ENCODE measurements at regions not wholly inside any gene's neighbourhood (a gene's known extent, or its start where the extent isn't known, plus 50 kb on each side); places are given as distances from the start of the nearest gene placed in this dataset.
"Not testable (repeated sequence)": the region's sequence is repeated elsewhere in the genome, so short reads cannot be mapped to it uniquely, and the experiment has no call there.

- peaks cover 2 to 17% of the 10 kb centered on the region in 2 donors for H3K9me3 Mint-ChIP-seq
- no peaks in the 10 kb centered on the region for H3K9me3 ChIP-seq (ENCODE audit: control insufficient read depth, insufficient read depth, low read length)
Measured at GRCh38 chr4:33785843-33786242, 2458.5 kb downstream of the ARAP2 start.

GRCh38 chr4:33802578-33802977 lies 2441.7 kb downstream of the ARAP2 start:
- no CpG with 5 or more reads among the region's 2 CpGs for WGBS (ENCODE audit: insufficient coverage)
- Mint-ChIP-seq H3K27ac (no peak overlapping the region), H3K9me3 (peaks cover 14 to 18% of the 10 kb centered on the region in 2 donors), H3K4me1 (no peaks in the 10 kb centered on the region), H3K36me3 (no peaks in the 10 kb centered on the region), H3K4me3 (no peak overlapping the region), H3K27me3 (ENCODE audit: low read depth in 2 of 2) (no peaks in the 10 kb centered on the region)
- ATAC-seq (no peak), DNase-seq (no peak)
- Histone ChIP-seq H3K27me3 (ENCODE audit: control insufficient read depth, insufficient read depth, low read length) (no peaks in the 10 kb centered on the region), H3K27ac (ENCODE audit: low read length) (no peak overlapping the region), H3K4me3 (ENCODE audit: low read length) (no peak overlapping the region), H3K4me1 (ENCODE audit: control insufficient read depth, insufficient read depth, low read length) (no peaks in the 10 kb centered on the region), H3K9me3 (ENCODE audit: control insufficient read depth, insufficient read depth, low read length) (no peaks in the 10 kb centered on the region), H3K36me3 (ENCODE audit: control insufficient read depth, insufficient read depth, low read length) (no peaks in the 10 kb centered on the region)
- TF ChIP-seq CTCF (IDR thresholded peaks at IDR 0.05), result no peak
- intact Hi-C loops (cut with micrococcal nuclease), result no loop called here

More at GRCh38 chr4:33785843-33786242, 2458.5 kb downstream of the ARAP2 start:
- Histone ChIP-seq H3K36me3 (ENCODE audit: control insufficient read depth, insufficient read depth, low read length) (no peaks in the 10 kb centered on the region), H3K27me3 (ENCODE audit: control insufficient read depth, insufficient read depth, low read length) (no peaks in the 10 kb centered on the region), H3K27ac (ENCODE audit: low read length) (no peak overlapping the region), H3K4me3 (ENCODE audit: low read length) (no peak overlapping the region), H3K4me1 (ENCODE audit: control insufficient read depth, insufficient read depth, low read length) (no peaks in the 10 kb centered on the region)
- no peak for TF ChIP-seq CTCF (IDR thresholded peaks at IDR 0.05)
- Mint-ChIP-seq H3K27ac (no peak overlapping the region), H3K4me3 (no peak overlapping the region), H3K27me3 (ENCODE audit: low read depth in 2 of 2) (no peaks in the 10 kb centered on the region), H3K36me3 (peaks cover 7% of the 10 kb centered on the region), H3K4me1 (no peaks in the 10 kb centered on the region)
- no CpG with 5 or more reads among the region's 2 CpGs for WGBS (ENCODE audit: insufficient coverage)
- intact Hi-C loops (cut with micrococcal nuclease), result no loop called here
- ATAC-seq, result no peak
- no peak for DNase-seq

GRCh38 chr4:33825685-33826084 lies 2418.6 kb downstream of the ARAP2 start:
- Histone ChIP-seq H3K9me3 (ENCODE audit: control insufficient read depth, insufficient read depth, low read length) (no peaks in the 10 kb centered on the region), H3K27ac (ENCODE audit: low read length) (no peak overlapping the region), H3K27me3 (ENCODE audit: control insufficient read depth, insufficient read depth, low read length) (no peaks in the 10 kb centered on the region), H3K36me3 (ENCODE audit: control insufficient read depth, insufficient read depth, low read length) (no peaks in the 10 kb centered on the region), H3K4me1 (ENCODE audit: control insufficient read depth, insufficient read depth, low read length) (no peaks in the 10 kb centered on the region), H3K4me3 (ENCODE audit: low read length) (no peak overlapping the region)
- intact Hi-C loops (cut with micrococcal nuclease), result no loop called here
- TF ChIP-seq CTCF (IDR thresholded peaks at IDR 0.05), result no peak
- no peaks in the 10 kb centered on the region for H3K4me1 Mint-ChIP-seq
- DNase-seq (no peak), ATAC-seq (no peak)
- no peak overlapping the region for H3K4me3 Mint-ChIP-seq
- H3K27ac Mint-ChIP-seq, result no peak overlapping the region
- no peaks in the 10 kb centered on the region for H3K27me3 Mint-ChIP-seq (ENCODE audit: low read depth in 2 of 2)
- H3K36me3 Mint-ChIP-seq, result no peaks in the 10 kb centered on the region
- peaks cover 17 to 24% of the 10 kb centered on the region in 2 donors for H3K9me3 Mint-ChIP-seq

GRCh38 chr4:33829356-33829755 lies 2415.0 kb downstream of the ARAP2 start:
- WGBS (ENCODE audit: insufficient coverage), result no CpG with 5 or more reads among the region's 1 CpG
- H3K36me3 ChIP-seq (ENCODE audit: control insufficient read depth, insufficient read depth, low read length); H3K4me3 ChIP-seq (ENCODE audit: low read length); H3K4me1 Mint-ChIP-seq; ATAC-seq; H3K27me3 Mint-ChIP-seq (ENCODE audit: low read depth in 2 of 2); H3K27ac Mint-ChIP-seq; H3K27me3 ChIP-seq (ENCODE audit: control insufficient read depth, insufficient read depth, low read length); DNase-seq; H3K4me3 Mint-ChIP-seq; H3K27ac ChIP-seq (ENCODE audit: low read length); intact Hi-C loops (cut with micrococcal nuclease); H3K4me1 ChIP-seq (ENCODE audit: control insufficient read depth, insufficient read depth, low read length); H3K36me3 Mint-ChIP-seq; H3K9me3 ChIP-seq (ENCODE audit: control insufficient read depth, insufficient read depth, low read length): not testable (repeated sequence)
- H3K9me3 Mint-ChIP-seq, result peaks cover 10 to 20% of the 10 kb centered on the region in 2 donors

Measured in natural killer cell (primary cell).